ENCODE measurements at regions not wholly inside any gene's neighbourhood (a gene's known extent, or its start where the extent isn't known, plus 50 kb on each side); places are given as distances from the start of the nearest gene placed in this dataset.

- no peak for DNase-seq (ENCODE audit: low spot score)
These were observed 368.5 kb downstream of the MAFB start for GRCh38 chr20:40320517-40321011.

DNA sequence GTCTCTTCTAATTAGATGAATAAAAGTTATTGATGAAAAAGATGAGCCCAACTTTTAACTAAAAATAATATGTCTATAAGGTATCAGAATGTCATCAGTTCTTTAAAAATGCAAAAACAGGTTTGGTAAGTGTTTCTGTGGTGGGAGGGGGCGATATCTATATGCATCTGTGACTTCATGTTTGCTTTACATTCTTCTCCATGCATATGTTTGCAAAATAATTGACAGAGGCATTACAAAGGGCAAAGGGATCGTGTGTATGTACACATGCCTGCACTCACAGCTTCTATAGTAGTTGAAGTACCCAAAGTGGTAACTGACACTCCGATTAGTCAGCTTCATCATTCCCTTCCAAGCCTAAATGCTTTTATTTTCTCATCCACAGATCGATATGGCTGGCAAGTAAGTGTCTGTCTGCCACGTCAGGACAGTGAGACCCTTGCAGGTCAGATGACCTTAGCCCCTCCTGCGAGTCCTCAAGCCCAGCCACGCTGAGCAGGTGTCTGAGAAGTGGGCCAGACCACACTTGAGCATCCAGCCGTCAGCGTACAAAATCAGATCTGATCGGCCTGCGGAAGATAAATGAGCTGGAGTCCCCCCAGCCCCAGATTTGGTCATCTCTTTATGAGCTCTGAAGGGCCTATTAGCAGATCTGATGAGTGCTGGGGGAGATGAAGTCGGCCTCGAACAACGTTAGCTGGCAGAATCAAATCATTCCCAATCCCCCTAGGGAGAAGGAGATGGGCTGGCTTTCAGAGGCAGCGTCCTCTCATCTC lies 369.1 kb downstream of the MAFB start:
- DNase-seq (ENCODE audit: low spot score): no peak

DNA sequence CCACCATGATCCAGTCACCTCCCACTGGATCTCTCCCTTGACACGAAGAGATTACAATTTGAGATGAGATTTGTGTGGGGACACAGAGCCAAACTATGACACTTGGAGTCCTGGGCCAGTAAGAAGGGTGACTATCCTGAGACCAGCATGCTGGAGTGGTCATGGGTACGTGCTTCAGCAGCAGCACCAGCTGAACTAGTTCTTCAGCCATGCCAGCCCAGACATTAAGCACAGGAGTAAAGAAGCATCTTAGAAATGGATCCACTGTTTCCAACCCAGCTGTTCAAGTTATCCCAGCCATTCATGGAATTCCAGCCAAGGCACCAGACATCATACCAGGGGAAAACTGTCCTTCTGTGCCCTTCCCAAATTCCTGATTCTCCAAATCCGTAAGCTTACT lies 370.0 kb downstream of the MAFB start:
- DNase-seq (ENCODE audit: low spot score): no peak

DNA sequence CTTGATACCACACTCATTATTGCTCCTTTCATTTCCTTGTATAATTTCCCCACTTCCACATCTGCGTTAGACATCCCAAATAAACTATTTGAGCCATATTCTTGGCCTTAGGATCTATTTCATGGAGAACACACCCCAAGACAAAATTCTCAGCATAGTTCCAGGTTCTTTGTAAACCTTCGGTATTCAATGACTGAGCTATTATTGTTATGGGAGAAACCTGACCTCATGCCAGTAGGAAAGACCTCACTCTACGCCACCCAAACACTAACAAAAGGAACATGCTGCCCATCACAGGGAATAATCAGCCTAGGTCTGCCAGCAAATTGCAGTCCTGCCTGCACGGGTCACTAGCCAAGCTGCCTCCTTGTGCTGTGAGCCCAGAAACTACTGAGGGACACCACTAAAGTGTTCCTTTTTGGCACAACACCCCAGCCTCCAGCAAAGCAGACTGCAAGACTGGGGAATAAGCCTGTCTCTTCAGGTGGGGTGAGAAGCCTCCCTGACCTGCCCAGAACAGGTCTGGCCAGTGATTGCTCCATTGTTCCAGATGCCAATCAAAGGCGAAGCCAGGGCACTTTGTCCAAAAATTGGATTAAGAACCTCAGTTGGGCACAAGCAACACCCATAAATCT lies 371.8 kb downstream of the MAFB start:
- no peak for DNase-seq (ENCODE audit: low spot score)

- peak; percentile 1 for DNase-seq (ENCODE audit: low spot score)
These were observed 374.8 kb downstream of the MAFB start for GRCh38 chr20:40314278-40314677.

DNA sequence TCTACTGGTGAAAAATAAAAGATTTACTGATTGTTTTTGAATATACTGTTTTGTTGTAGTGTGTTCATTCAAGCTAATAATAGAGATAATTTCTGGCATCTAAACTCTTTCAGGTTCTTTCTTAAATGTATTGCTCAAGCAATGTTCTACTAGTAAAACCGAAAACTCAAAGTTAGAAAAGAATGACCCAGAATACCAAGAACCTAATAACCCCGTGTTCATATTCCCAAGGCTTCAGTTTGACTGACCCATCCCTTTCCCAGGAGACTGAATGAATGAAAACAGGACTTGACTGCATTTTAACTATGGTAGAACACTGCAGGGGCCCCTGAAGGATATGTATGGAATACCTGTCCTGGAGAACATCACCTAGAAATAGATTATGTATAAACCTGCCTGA lies 375.3 kb downstream of the MAFB start:
- no peak for DNase-seq (ENCODE audit: low spot score)

GRCh38 chr20:40309731-40310130 lies 379.3 kb downstream of the MAFB start:
- no peak for DNase-seq (ENCODE audit: low spot score)

DNA sequence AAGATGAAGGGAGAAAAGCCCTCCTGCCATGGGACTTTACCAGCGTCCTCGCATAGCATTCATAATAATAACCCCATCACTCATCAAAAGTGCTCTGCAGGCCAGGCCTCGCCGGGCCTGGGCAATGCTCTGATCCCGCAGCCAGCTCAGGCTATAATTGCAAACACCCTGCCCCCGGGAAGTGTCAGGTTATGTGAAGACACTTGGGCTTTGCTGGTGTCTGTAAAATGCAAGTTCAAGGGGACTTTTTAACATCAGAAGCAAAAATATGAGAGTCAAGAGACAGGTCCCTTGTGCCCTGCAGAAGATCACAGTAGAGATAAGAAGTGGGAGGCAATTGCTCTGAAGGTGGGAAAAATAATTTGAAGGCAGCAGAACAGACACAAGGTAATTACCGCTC lies 381.0 kb downstream of the MAFB start:
- no peak for DNase-seq (ENCODE audit: low spot score)

DNA sequence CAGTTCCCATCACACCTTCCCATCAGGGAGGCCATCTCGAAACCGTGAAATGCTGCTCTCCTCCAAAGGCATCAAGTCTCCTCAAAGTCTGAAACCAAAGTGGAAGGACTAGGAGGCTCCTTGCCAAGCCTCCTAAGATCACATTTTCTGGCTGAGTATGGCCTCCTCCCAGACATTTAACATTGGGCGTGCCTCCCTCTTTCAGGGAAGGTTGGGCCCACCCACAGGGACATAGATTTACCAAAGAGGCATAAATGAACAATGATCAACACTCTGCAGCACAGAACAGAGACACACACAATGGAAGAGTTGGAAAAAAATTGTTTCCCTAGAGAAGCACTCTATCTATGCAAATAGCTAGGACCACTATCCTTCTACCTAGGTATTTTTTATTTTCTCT lies 381.8 kb downstream of the MAFB start:
- DNase-seq (ENCODE audit: low spot score): no peak

- no peak for DNase-seq (ENCODE audit: low spot score)
These were observed 383.7 kb downstream of the MAFB start for GRCh38 chr20:40305303-40305702.

DNA sequence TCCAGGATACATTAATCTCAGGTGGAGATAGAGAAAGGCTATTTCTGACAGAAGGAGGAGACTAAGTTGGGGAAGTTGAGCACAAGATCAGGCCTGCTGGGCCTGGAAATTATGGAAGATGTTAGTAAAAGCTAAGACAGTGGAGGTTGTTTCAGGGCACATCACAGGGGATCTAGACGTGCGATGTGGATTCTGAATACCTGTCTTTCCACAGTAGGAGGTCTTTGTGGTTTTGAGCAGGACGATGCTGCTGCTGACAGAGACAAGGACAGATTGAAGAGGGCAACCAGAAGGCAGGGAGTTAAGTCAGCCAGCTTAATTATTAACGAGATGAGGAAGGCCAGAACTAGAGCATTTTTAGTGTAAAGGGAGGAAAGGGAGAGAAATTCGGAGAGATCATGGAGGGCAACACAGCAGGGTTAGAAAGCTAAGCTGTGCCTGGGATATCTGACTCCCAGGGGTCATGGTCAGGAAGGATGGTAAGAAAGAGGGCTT lies 384.9 kb downstream of the MAFB start:
- no peak for DNase-seq (ENCODE audit: low spot score)

DNA sequence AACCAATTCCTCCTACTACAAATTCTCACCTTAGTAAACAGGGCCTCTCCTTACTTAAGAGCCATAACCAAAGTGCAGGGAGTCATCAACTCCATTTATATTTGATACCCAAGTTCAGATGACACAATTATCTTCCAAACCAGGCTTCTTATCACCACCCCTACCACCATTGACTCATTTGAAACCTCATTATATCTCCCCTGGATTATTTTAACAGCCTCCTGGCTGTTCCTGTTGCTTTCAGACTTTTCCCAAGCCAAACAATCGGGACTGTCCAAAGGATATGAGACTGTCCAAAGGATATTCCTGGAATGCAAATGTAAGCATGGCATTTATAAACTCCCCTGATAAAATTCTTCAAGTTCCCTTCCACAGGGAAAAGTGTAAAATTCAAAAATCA lies 394.3 kb downstream of the MAFB start:
- DNase-seq (ENCODE audit: low spot score): no peak

- no peak for DNase-seq (ENCODE audit: low spot score)
These were observed 394.9 kb downstream of the MAFB start for GRCh38 chr20:40294175-40294574.

DNA sequence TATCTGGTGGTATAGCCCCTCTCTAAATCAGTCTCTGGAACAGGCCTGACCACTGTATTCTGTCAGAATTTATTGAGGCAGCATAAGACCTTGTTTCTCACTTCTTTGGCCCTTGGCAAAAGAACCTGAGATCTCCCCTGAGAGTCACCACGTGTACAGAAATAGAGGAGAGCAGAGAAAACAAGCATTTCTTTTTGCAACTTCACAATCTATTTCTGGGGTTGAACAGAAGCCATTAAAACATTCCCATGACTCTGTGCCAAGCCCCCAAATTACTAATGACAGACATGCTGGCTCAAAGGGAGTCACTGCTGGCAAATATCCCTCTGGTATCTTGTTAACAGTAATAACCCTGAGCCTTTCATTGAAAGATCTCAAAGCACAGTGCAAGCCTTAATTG lies 395.3 kb downstream of the MAFB start:
- no peak for DNase-seq (ENCODE audit: low spot score)

DNA sequence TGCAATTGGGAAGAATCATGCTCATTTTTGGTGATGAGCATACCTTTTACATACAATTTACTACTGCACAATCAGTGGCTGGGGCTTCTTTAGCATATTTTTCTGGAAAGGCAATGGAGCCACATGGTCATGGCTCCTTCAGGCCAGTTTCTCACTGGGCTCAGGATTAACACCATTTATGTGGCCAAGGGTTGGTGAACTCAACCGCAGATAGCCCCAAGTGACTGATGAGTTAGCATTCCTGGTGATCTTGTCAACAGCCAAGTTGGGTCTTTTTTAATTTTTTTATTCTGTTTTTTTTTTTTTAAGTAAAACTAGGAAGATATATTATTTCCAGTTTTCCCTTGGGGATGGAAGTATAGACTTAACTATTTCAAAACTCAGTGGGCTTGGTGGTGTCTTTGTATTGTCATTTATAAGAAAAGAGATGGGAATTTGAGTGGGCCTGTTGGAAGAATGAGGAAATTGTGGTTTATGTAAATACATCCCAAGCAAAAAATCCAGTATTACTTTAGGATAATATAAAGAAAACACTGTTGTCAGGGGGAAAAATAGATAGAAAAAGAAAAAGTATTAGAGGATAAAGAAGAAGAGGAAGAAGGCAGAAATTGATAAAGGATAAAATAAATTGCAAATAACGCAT lies 397.4 kb downstream of the MAFB start:
- DNase-seq (ENCODE audit: low spot score): no peak

- DNase-seq (ENCODE audit: low spot score): no peak
These were observed 401.4 kb downstream of the MAFB start for GRCh38 chr20:40287683-40288082.

DNA sequence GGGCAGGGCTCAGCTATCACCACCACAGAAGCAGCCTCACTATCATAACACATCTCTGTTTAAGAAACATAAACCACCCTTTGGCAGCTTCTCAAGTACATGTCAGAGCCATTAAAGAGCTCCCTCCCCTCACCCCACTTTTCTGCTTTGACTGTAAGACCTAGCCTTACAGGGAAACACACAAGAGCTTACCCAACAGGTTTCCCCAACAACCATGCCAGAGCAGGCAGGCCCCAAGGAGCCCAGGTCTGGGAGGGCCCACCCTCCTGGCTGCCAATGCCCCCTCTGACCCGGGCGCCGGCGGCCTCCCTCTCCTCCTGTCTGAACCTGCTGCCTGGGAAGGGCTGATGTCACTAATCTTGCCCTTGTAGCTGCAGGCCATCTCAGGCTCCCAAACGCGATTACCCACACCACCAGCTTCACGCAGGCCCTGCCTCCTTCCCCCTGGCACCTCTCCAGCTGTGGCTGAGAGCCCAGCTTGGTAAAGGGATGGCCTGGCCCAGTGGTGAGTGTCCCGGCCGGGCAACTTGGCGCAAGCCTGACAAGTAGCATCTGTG lies 402.0 kb downstream of the MAFB start:
- peak; percentile 8 for DNase-seq (ENCODE audit: low spot score)

DNA sequence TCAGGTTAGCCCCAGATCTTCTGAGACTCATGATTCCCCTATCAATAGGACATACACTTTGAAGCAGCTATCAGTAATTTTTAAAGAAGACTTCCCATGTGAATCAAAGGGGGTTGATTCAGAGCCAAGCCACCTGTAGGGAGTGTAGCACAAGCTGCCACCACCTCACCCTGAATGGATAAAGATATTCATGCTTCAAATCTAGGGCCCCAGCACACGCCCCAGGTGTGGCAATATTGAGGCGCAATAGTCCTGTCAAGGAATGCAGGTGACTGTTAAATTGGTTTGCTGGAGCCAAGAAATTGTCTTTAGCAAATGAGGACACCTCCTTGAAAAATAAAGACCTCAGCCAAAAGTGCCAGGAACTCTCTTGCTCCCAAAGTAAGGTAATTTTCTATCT lies 404.4 kb downstream of the MAFB start:
- DNase-seq (ENCODE audit: low spot score): no peak

DNA sequence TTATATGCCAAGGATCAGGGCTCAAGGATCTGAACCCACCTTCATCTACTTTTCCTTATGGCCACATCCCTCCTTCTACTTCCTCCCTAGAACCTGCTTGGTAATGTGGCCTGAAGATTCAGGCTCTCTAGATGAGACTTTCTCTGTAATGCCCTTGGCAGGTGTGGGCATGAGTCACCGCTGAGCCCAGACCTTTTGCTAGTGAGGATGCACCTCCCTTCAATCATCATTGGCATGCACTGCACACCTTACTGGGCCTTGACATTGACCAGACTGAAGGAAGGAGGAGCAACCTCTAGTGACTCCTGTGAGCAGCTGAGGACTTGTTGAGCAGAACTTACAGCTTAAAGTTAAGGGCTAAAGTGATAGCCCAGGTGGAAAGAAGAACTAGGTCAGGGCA lies 405.3 kb downstream of the MAFB start:
- no peak for DNase-seq (ENCODE audit: low spot score)

GRCh38 chr20:40282941-40283340 lies 406.1 kb downstream of the MAFB start:
- DNase-seq (ENCODE audit: low spot score): no peak

GRCh38 chr20:40282541-40282940 lies 406.5 kb downstream of the MAFB start:
- no peak for DNase-seq (ENCODE audit: low spot score)

DNA sequence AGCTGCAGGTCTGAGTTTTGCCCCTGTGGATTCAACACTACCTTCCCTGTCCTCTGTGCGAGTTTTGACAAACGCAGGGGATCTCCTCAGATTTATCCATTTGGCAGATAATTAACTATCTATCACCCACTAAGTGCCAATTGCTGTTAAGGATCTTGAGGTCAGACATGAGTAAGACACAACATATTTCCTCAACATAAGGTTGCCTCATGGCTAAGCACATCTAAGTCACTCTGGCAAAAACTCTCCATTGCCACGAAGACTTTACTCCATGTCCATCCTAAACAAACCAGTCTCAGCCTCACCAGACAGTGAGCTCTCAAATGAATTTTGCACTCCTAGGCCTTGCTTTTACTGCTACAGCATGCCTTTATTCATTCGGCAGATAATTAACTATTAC lies 408.4 kb downstream of the MAFB start:
- DNase-seq (ENCODE audit: low spot score): no peak

- DNase-seq (ENCODE audit: low spot score): peak; percentile 40
These were observed 409.6 kb downstream of the MAFB start for GRCh38 chr20:40279390-40279789.

Data from putamen (tissue), 1 donor.